ENCODE measurements at regions not wholly inside any gene's neighbourhood (a gene's known extent, or its start where the extent isn't known, plus 50 kb on each side); places are given as distances from the start of the nearest gene placed in this dataset.

DNA sequence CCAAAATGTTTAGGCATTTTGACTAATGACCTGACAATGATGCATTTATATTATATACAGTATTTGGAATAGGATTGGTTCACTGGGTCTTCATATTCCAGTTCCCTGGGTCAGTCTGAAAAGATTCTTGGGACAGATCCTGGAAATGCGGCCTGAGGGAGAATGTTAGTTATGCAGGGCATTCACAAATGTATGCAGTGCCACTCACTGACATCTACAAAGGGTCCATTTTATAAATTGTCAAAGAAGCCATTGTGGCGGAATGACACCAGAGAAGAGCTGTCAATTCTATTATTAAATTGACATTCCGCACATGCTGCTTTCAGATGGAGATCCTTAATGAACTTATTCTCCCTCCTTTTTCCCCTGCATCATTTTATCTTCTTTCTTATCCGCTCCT lies 176.6 kb downstream of the VGLL3 start:
- no peaks in the 10 kb centered on the region for H3K9me3 ChIP-seq (replicated peaks)
- intact Hi-C loops (cut with micrococcal nuclease) = no loop called here
- TF ChIP-seq CTCF (IDR thresholded peaks at IDR 0.05; ENCODE audit: borderline replicate concordance) = no peak
- no peaks in the 10 kb centered on the region for H3K27me3 ChIP-seq (ENCODE audit: low read depth)
- H3K4me1 ChIP-seq = no peaks in the 10 kb centered on the region
- DNase-seq = no peak
- H3K4me3 ChIP-seq = no peak overlapping the region
- no peaks in the 10 kb centered on the region for H3K36me3 ChIP-seq
- H3K27ac ChIP-seq (replicated peaks) = no peak overlapping the region

- no peak overlapping the region for H3K27ac ChIP-seq (replicated peaks)
- intact Hi-C loops (cut with micrococcal nuclease) = no loop called here
- H3K4me1 ChIP-seq = no peaks in the 10 kb centered on the region
- H3K36me3 ChIP-seq = no peaks in the 10 kb centered on the region
- H3K27me3 ChIP-seq (ENCODE audit: low read depth) = no peaks in the 10 kb centered on the region
- peaks cover 22% of the 10 kb centered on the region for H3K9me3 ChIP-seq (replicated peaks)
- no peak overlapping the region for H3K4me3 ChIP-seq
- no peak for DNase-seq
- no peak for TF ChIP-seq CTCF (IDR thresholded peaks at IDR 0.05; ENCODE audit: borderline replicate concordance)
Measured at GRCh38 chr3:86801921-86802320, 189.0 kb downstream of the VGLL3 start.

- no peaks in the 10 kb centered on the region for H3K36me3 ChIP-seq
- intact Hi-C loops (cut with micrococcal nuclease) = no loop called here
- no peak for DNase-seq
- H3K27me3 ChIP-seq (ENCODE audit: low read depth) = no peaks in the 10 kb centered on the region
- TF ChIP-seq CTCF (IDR thresholded peaks at IDR 0.05; ENCODE audit: borderline replicate concordance) = no peak
- no peaks in the 10 kb centered on the region for H3K4me1 ChIP-seq
- no peak overlapping the region for H3K4me3 ChIP-seq
- H3K27ac ChIP-seq (replicated peaks) = no peak overlapping the region
- H3K9me3 ChIP-seq (replicated peaks) = peaks cover 13% of the 10 kb centered on the region
Measured at GRCh38 chr3:86801066-86801465, 189.9 kb downstream of the VGLL3 start.

DNA sequence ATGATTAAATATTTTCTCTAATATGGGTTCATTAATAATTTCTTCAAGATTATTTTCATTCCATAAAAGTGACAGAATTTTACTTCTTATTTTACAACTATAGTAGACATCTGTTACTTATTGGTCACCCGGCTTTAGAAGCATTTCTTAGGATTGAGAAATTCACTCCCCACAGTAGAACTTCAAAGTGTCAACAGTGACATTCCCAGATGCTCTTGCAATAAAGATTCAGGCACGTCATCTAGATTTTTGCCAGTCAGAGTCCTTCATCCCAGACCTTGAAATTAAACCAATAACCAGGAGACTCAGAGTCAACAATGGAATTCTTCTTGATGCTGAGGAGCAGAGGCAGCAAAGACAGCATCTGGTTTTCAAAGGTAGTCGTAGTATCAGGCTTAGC lies 190.8 kb downstream of the VGLL3 start:
- H3K27me3 ChIP-seq (ENCODE audit: low read depth) = no peaks in the 10 kb centered on the region
- no peak for TF ChIP-seq CTCF (IDR thresholded peaks at IDR 0.05; ENCODE audit: borderline replicate concordance)
- H3K4me1 ChIP-seq = no peaks in the 10 kb centered on the region
- H3K9me3 ChIP-seq (replicated peaks) = peaks cover 3% of the 10 kb centered on the region
- no peak overlapping the region for H3K4me3 ChIP-seq
- no peak for DNase-seq
- no peak overlapping the region for H3K27ac ChIP-seq (replicated peaks)
- intact Hi-C loops (cut with micrococcal nuclease) = no loop called here
- H3K36me3 ChIP-seq = no peaks in the 10 kb centered on the region

DNA sequence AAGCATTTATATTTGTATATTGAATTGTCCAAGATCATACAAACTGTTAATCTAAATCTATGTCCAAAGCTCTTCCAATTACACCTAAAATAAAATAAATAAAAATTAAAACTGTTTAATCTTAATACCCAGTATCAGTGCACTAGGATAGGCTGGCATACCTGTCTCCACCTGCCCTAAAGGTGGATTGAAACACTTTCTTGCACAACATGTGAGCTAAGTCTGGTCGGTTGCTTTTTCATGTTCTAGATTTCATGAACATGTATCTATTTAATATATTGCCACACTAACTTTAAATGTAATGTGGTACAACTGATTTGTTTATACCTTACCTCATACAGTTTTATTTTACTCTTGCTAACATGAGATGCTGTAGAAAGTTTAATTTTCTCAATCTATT lies 193.0 kb downstream of the VGLL3 start:
- intact Hi-C loops (cut with micrococcal nuclease) = no loop called here
- no peaks in the 10 kb centered on the region for H3K27me3 ChIP-seq (ENCODE audit: low read depth)
- no peak for DNase-seq
- H3K4me3 ChIP-seq = no peak overlapping the region
- H3K4me1 ChIP-seq = no peaks in the 10 kb centered on the region
- H3K36me3 ChIP-seq = no peaks in the 10 kb centered on the region
- H3K27ac ChIP-seq (replicated peaks) = no peak overlapping the region
- no peak for TF ChIP-seq CTCF (IDR thresholded peaks at IDR 0.05; ENCODE audit: borderline replicate concordance)
- H3K9me3 ChIP-seq (replicated peaks) = no peaks in the 10 kb centered on the region

All from left ventricle myocardium inferior (tissue), 1 donor.